GM10266 (cell line): ENCODE measurements at regions not wholly inside any gene's neighbourhood (a gene's known extent, or its start where the extent isn't known, plus 50 kb on each side); places are given as distances from the start of the nearest gene placed in this dataset.

ENCODE experiments used
- DNase-seq: peaks from one replicate; pipeline ENCODE4 v3.0.0; 2012; ENCODE audit errors: extremely low spot score
- TF ChIP-seq, protein P1 (sequence below): IDR thresholded peaks from 2 replicates; pipeline ENCODE4 v1.5.1; 2012; ENCODE audit warnings: mild to moderate bottlenecking, low read depth; ENCODE audit not compliant: control insufficient read depth, insufficient read depth; ENCODE audit errors: missing control alignments

DNA sequence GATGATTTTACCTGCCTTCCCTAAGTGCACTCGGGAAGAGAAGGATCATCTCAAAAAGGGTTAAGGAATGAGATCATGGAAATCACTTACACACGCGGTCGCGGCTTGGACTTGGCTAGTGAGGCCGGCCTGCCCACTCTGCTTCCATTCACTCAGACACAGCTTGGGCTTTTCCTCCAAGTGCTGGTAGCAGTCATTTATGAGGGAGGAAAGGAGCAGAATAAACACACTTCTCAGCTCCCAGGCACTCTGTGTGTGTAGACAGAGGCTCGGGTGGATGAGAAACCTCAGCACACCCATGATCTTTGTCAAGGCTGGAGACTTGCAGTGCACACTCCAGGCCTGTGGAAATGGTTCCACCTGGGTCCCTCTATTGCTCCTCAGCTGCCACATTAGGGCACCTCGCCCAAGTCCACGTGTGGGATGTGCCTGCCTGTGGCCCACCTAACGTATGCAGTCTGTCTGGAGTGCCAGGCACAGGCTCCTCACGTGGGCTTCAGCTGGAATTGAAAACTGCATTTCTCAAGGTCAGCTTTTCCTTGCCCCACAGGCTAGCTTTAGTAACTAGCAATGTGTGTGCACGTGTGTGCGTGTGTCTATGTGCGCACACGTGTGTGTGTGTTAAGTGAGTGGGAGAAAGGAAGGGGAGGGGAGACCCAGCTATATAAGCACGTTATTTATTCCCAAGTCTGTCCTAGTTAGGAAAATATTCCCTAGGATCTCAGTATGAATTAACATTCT lies 288.4 kb downstream of the SOX11 start:
- TF ChIP-seq, protein P1, sequence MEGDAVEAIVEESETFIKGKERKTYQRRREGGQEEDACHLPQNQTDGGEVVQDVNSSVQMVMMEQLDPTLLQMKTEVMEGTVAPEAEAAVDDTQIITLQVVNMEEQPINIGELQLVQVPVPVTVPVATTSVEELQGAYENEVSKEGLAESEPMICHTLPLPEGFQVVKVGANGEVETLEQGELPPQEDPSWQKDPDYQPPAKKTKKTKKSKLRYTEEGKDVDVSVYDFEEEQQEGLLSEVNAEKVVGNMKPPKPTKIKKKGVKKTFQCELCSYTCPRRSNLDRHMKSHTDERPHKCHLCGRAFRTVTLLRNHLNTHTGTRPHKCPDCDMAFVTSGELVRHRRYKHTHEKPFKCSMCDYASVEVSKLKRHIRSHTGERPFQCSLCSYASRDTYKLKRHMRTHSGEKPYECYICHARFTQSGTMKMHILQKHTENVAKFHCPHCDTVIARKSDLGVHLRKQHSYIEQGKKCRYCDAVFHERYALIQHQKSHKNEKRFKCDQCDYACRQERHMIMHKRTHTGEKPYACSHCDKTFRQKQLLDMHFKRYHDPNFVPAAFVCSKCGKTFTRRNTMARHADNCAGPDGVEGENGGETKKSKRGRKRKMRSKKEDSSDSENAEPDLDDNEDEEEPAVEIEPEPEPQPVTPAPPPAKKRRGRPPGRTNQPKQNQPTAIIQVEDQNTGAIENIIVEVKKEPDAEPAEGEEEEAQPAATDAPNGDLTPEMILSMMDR: no peak
- DNase-seq: no peak

DNA sequence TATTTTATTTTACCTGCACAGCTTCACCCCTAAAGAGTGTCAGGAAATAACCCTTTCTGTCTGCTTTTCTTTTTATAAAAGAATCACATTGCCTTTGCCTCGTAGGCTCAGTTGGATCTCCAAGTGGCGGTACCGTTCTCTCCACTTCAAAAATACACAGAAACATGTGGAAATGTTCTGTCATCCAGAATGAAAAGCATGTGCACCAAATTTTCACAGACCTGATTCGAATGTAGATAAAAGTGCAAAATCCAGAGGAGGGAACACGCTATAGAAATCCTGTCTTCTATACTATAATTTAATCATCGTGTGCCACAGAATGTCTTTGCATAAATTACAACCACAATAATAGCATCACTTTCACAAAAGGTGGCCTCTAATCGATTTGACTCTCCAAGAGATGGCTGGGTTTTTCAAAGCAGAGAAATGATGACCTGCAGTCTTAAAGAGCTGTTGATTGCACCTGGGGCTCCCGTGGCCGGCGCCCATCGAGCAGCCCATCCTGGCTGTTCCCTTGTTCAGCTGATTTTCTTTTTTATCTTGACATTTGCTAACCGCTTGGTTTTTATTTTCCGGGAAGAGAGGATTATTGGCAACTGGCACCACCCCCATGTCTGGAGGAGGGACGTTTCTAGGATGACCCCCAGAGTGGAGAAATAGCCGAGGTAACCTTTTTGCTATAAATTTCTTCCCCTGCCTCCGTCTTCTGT lies 290.2 kb downstream of the SOX11 start:
- TF ChIP-seq, protein P1: no peak
- DNase-seq: no peak

DNA sequence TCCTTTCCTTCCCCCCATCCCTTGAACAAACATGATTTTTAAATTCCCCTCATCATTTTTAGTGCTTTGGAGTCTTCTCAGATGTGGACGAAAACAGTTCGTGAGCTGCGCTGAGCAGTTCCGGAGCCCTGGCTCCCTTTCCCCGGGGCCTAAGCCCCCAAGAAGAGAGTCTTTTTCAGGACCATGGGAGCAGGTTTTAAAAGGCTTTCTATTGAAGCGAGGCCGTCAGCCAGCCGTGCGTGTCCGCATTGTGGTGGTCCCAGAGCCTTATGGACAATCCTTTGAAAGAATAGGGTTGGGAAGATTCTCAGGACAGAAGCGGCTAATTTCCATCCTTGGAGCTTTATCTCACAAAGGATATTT lies 290.7 kb downstream of the SOX11 start:
- no peak for DNase-seq
- TF ChIP-seq, protein P1: no peak

DNA sequence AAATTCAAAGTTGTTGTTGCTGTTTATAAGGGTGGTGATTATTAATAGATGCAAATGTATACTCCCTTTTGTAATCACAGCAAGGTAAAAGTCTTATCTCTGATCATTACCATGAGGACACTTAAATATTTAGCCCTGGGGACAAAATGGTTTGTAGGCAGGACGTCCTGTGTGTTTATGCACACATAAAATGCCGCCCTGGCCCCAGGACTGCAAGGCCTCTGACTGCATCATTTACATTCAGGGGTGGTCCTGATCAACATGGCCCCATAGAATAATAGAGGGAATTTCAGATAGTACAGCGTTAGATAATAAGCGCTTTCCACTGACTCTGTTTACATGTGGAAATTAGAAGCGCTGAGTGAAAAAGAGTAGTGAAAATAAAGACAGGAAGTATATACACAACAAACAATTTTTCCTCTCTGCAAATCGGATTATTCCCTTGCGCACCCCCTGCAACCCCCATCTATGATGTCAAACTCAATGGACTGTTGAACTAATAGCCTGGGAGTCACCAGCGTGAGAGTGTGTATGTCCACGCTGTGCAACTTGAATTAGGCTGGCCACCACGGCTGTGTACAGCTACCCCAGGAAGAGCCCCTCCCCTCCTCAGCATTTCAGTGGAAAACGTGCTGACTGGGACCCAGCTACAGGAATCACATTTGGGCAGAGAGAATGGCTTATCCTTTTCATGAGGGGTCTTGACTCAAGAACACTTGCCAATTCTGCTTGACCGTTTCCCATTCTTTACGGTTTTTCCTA lies 291.5 kb downstream of the SOX11 start:
- no peak for DNase-seq
- TF ChIP-seq, protein P1: no peak

DNA sequence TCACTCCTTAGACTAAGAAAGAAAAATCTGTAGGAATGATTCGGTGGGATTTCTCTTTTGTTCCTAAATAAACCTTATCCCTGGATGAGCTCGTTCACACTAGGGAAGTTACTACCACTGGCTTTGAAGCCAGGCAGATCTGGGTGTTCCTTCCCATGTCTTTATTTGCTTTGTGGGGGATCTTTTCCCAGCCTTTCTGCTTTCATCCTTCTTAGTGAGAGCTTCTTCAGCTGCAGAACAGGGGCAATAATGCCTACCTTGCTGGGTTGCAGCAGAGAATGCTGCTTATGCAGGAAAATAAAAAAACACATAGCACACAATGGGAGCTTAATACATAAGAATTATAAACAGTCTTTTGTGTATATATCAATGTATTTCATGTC lies 292.1 kb downstream of the SOX11 start:
- no peak for DNase-seq
- TF ChIP-seq, protein P1: no peak

DNA sequence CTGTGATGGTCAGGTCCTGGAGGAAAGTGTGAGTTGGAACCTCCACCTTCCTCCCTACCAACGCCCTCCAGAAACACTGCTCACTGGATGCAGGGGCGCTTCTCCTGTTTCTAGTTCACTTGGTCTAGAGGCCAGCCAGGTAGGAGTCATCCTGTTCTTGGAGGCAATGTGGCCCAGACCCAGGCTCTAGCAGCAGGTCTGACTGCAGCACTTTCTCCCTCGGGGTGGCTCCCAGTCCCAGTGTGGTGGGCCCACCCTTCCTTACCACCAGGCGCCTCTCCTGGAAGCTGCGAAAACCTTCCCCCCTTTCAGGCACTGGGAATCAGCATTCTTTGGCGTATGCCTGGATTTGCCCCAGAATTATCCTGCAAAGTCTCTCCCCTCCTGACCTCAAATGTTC lies 292.8 kb downstream of the SOX11 start:
- TF ChIP-seq, protein P1: no peak
- no peak for DNase-seq
